ENCODE measurements at regions not wholly inside any gene's neighbourhood (a gene's known extent, or its start where the extent isn't known, plus 50 kb on each side); places are given as distances from the start of the nearest gene placed in this dataset.

DNA sequence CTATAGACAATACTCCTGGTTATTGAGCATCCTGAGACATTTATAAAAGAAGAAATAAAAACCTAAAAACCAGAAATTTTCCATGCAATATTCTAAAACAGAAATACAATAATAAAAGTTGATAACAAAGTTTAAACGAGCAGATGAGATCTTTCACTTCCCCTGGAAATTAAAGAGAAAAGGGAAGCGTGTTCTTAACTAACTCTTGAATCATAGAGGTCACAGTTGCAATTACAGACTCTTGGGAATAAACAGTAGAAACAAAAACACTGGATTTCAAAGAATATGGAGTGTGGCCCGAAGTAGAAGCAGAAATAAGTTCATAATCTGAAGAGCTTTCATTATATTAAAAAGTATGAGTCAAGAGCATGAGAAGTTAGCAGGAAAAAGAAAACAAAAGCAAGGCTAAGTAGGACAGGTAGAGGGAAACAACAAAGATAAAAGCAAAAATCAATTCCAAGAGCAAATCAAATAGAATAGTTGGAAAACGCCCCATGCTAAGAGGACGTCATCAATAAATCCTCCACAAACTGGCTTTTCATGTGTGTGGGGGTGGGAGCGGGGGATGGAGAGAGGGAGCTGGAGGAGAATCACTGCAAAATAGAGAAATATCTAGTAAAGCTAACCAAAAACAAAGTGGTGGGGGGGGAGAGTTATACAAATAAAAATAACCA lies 55.2 kb upstream of the C10orf71 start:
- H3K27ac ChIP-seq (ENCODE audit: low read depth, low read length), result no peak overlapping the region
- H3K4me3 ChIP-seq (ENCODE audit: low read depth, low read length), result no peak overlapping the region
- H3K4me1 ChIP-seq (ENCODE audit: control insufficient read depth, insufficient read depth, low read length, unreplicated experiment), result no peaks in the 10 kb centered on the region
- no peaks in the 10 kb centered on the region for H3K36me3 ChIP-seq (ENCODE audit: insufficient read depth, low read length)
- no peaks in the 10 kb centered on the region for H3K79me2 ChIP-seq (ENCODE audit: control insufficient read depth, insufficient read depth, low read length, unreplicated experiment)
- no peak overlapping the region for H2AFZ ChIP-seq (ENCODE audit: low read length, unreplicated experiment)
- peaks cover 62% of the 10 kb centered on the region for H3K27me3 ChIP-seq (ENCODE audit: insufficient read depth, low read length)

DNA sequence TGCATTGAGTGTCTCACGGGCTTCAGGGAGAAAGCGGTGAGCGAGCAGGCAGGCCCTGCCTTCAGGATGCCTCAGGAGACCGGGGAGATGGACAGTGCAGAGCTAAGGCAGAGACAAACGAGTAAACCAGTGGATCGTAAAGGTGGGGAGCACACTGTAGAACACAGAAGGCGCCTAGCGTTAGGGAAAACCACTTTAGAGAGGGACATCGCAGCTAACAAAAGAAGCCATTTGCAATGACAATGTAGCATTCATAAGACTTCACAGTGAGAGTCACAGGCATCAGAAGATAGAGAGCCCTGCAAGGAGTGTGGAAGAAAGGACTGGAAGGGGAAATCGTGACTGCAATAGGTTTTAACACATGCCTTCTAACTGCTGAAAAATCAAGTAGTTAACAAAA lies 54.9 kb upstream of the TMEM273 start:
- Histone ChIP-seq H3K4me3 (ENCODE audit: low read depth, low read length) (no peak overlapping the region), H3K36me3 (ENCODE audit: insufficient read depth, low read length) (no peaks in the 10 kb centered on the region), H3K27me3 (ENCODE audit: insufficient read depth, low read length) (peaks cover 62% of the 10 kb centered on the region), H3K27ac (ENCODE audit: low read depth, low read length) (no peak overlapping the region), H3K79me2 (ENCODE audit: control insufficient read depth, insufficient read depth, low read length, unreplicated experiment) (no peaks in the 10 kb centered on the region), H3K4me1 (ENCODE audit: control insufficient read depth, insufficient read depth, low read length, unreplicated experiment) (no peaks in the 10 kb centered on the region), H2AFZ (ENCODE audit: low read length, unreplicated experiment) (no peak overlapping the region)

DNA sequence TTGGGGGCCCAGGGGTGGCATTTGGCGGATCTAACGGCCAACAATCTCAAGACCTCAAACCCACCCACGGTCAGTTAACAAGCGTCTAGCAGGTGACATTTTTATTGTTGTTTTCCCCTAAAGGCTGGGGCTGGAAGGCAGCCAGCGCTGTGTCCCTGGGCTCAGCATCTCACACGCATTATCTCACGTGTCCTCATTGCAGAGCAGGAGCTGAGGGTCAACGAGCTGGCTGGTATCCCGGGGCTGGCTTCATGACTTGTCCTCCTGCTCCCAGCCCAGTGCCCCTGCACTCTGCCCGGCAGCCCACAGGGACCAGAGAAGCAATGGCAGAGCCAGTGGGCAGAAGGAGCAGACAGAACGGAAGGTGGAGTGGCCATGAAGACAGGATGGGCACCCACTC lies 54.4 kb upstream of the TMEM273 start:
- Histone ChIP-seq H3K4me1 (ENCODE audit: control insufficient read depth, insufficient read depth, low read length, unreplicated experiment) (no peaks in the 10 kb centered on the region), H3K79me2 (ENCODE audit: control insufficient read depth, insufficient read depth, low read length, unreplicated experiment) (no peaks in the 10 kb centered on the region), H3K27me3 (ENCODE audit: insufficient read depth, low read length) (peaks cover 62% of the 10 kb centered on the region), H3K36me3 (ENCODE audit: insufficient read depth, low read length) (no peaks in the 10 kb centered on the region), H2AFZ (ENCODE audit: low read length, unreplicated experiment) (no peak overlapping the region), H3K4me3 (ENCODE audit: low read depth, low read length) (no peak overlapping the region), H3K27ac (ENCODE audit: low read depth, low read length) (no peak overlapping the region)

DNA sequence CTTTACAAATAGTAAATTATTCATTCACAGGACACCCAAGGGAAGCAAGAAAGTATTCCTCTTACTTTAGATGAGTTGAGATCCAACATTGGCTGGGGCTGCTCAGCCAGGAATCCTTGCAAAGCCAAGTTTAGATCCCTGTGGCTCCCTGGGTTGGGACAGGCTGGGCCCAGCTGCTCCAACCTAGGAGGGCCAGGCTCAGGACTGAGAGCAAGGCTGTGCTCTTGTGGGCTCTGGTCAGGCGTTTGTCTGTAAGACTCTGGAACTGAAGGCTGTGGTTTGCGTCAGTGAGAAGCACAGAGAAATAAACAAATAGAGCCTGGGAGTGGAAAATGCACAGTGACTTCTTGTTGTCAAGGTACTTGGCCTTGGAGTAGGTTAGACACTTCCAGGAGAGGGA lies 53.2 kb upstream of the TMEM273 start:
- H2AFZ ChIP-seq (ENCODE audit: low read length, unreplicated experiment), result no peak overlapping the region
- H3K36me3 ChIP-seq (ENCODE audit: insufficient read depth, low read length), result no peaks in the 10 kb centered on the region
- H3K4me3 ChIP-seq (ENCODE audit: low read depth, low read length), result no peak overlapping the region
- H3K79me2 ChIP-seq (ENCODE audit: control insufficient read depth, insufficient read depth, low read length, unreplicated experiment), result no peaks in the 10 kb centered on the region
- H3K27me3 ChIP-seq (ENCODE audit: insufficient read depth, low read length), result peaks cover 72% of the 10 kb centered on the region
- H3K27ac ChIP-seq (ENCODE audit: low read depth, low read length), result no peak overlapping the region
- H3K4me1 ChIP-seq (ENCODE audit: control insufficient read depth, insufficient read depth, low read length, unreplicated experiment), result no peaks in the 10 kb centered on the region

DNA sequence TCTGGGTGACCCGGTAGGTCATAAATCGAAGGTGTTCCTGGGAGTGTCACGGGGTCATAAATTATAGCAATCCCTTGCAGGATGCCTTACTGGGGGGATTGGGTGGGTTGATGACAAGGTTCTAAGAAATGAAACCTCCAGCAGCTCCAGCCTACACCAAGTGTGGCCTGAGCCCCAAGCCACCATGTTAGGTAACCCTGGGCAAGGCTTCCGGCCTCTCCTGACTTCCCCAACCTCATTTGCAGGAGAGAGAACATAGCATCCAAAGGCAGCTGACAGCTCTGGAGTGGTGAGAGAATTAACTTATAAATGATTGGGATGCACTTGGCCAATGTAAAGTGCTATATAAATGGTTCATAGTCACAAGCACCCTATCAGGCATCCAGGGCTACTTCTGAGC lies 52.8 kb upstream of the TMEM273 start:
- Histone ChIP-seq H3K79me2 (ENCODE audit: control insufficient read depth, insufficient read depth, low read length, unreplicated experiment) (no peaks in the 10 kb centered on the region), H3K27ac (ENCODE audit: low read depth, low read length) (no peak overlapping the region), H3K27me3 (ENCODE audit: insufficient read depth, low read length) (peaks cover 77% of the 10 kb centered on the region)

More for the DNA sequence above, 52.8 kb upstream of the TMEM273 start:
- H2AFZ ChIP-seq (ENCODE audit: low read length, unreplicated experiment), result no peak overlapping the region
- no peaks in the 10 kb centered on the region for H3K4me1 ChIP-seq (ENCODE audit: control insufficient read depth, insufficient read depth, low read length, unreplicated experiment)
- no peak overlapping the region for H3K4me3 ChIP-seq (ENCODE audit: low read depth, low read length)
- no peaks in the 10 kb centered on the region for H3K36me3 ChIP-seq (ENCODE audit: insufficient read depth, low read length)

Measured in ACC112 (cell line).